Fibroblast of the conjunctiva (primary cell): ENCODE measurements at regions not wholly inside any gene's neighbourhood (a gene's known extent, or its start where the extent isn't known, plus 50 kb on each side); places are given as distances from the start of the nearest gene placed in this dataset.
A peak's percentile ranks its signal among the peaks of the same experiment; 100 is the strongest.

Source experiments
- DNase-seq: peaks from one replicate; pipeline ENCODE4 v3.0.0-alpha.2; 2010; ENCODE audit warnings: low read depth

- no peak for DNase-seq
Observed at GRCh38 chr13:80235967-80236302, 105.0 kb downstream of the SPRY2 start.

- no peak for DNase-seq
Observed at GRCh38 chr13:80235166-80235966, 105.6 kb downstream of the SPRY2 start.

DNA sequence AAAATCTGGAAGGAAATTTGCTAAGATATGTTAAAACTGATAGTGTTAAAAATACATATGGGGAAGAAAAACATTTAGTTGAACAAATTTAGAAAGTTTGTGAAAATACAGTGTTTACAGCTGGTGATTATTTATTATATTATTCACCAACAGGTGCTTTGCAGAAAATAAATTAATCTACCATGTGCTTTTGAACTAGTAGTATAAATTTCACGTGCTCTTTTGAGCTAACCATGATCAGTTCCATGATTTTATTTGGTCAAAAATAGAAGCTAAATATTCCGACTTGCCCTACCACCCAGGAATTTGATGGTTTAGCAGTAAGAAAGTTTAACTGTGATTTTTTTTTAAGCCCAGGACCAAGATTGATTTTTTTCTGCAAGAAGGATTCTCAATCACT, 113.3 kb downstream of the SPRY2 start:
- DNase-seq = no peak

DNA sequence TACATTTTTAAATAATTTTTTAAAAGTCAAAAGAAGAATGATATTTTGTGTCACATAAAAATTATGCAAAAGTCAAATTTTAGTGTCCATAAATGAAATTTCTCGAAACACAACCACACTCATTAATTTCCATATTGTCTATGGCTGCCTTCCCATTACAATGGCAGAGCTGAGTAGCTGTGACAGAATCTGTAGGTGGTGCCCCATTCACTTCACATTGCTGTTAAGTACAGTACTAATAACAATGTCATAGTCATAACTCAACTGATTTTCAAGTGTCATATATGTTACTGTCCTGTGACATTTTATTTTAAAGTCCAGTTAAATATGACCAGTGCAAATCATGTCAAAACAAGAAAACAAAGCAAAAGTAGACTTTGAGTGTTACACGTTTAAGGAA, 114.3 kb downstream of the SPRY2 start:
- DNase-seq = no peak

DNA sequence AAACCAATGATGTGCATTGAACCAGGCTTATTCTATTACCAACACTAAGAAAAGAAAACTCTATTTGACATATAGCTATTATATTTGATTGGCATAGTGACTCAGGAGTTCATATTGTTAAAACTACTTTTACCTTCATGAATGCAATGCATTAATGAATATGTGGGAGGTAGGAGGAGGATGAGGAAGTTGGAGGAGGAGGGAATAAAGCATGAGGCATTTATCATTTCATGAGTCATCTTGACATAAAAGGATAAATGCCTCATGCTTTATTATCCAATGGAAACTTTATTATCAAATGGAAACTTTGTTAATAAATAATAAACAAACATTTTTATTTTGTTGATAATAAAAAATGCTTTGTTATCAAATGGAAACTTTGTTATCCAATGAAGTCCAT, 116.5 kb downstream of the SPRY2 start:
- DNase-seq = no peak

DNA sequence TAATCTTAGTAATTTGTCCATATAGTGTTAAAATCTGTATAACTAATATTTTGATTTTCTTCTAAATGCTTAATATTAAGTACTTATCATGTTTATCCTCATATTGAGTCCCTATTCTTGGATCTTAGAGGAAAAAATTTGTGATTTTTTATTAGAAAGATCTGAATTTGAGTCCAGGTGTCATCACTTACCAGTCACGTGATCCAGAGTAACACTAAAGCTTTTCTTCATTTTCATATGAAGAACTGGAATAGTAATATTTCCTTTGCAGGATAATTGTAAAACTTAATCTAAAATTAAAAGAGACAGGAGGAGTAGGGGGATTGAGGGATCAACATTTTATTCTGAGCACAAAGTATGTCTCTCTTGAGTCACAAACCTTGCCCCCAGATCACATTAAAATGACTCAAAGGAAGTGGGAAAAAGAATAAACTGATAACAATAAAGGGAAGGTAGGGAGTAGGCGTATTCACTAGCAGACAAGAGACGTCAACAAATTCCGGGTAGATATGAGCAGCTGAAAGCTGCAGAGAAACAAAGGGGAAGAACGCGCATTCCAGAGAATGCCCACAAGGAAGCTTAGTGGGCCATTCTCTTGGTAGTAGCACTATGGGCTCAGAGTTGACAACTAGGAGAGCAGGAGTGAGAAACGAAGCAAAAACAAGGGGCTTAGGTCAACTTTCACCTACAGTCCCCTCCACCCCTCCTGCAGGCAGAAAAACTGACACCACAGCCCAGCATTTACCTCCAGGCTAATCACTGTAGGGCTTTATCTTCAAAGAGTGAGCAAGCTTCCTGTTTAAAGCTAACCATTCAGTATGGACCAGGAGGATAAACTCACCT, 123.1 kb downstream of the SPRY2 start:
- DNase-seq = no peak

DNA sequence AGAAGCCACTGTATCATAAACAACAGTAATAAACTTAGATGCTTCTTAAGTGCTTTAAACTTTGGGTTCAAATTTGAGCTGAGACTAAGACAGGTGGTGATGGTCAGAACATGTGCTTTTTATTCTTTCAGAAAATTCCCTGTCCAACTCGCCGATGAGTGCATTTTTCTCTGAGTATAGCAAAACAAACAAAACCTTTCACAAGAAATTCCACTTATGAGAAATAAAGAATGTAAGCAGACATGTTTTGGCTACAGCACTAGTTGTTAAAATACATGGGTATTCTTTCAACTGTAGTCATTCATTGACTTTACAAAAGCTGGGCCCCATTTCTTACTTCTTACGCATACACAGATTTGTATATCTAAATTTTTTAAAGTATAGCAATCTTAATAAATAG, 125.6 kb downstream of the SPRY2 start:
- DNase-seq = peak; percentile 34

DNA sequence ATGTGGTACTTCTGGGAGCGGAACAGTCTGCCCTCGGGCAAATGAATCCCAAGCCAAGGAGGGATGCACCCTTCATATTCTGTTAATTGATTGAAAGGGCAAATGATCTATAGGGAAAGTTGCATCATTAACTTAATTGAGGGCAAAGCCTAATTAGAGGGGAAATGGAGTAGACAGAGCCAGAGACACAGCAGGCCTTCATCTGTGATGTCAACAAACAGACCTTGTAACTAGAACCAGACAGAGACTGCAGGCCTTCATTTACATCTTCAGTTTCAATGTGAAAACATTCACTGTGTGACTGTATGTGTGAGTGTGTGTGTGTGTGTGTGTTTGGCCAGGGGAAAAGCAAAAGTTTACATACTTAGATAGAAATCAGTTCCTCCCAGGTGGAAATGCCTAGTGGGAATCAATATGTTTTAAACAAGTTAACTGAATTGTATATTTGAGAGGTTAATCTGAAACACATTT, 126.4 kb downstream of the SPRY2 start:
- DNase-seq = peak; percentile 28

GRCh38 chr13:80214050-80214449, 126.9 kb downstream of the SPRY2 start:
- DNase-seq = no peak

GRCh38 chr13:80213201-80213600, 127.7 kb downstream of the SPRY2 start:
- no peak for DNase-seq

GRCh38 chr13:80211566-80211965, 129.4 kb downstream of the SPRY2 start:
- no peak for DNase-seq

GRCh38 chr13:80204642-80205041, 136.3 kb downstream of the SPRY2 start:
- no peak for DNase-seq

- DNase-seq = no peak
Observed at GRCh38 chr13:80203496-80203895, 137.4 kb downstream of the SPRY2 start.

GRCh38 chr13:80201694-80202468, 139.0 kb downstream of the SPRY2 start:
- DNase-seq = no peak

DNA sequence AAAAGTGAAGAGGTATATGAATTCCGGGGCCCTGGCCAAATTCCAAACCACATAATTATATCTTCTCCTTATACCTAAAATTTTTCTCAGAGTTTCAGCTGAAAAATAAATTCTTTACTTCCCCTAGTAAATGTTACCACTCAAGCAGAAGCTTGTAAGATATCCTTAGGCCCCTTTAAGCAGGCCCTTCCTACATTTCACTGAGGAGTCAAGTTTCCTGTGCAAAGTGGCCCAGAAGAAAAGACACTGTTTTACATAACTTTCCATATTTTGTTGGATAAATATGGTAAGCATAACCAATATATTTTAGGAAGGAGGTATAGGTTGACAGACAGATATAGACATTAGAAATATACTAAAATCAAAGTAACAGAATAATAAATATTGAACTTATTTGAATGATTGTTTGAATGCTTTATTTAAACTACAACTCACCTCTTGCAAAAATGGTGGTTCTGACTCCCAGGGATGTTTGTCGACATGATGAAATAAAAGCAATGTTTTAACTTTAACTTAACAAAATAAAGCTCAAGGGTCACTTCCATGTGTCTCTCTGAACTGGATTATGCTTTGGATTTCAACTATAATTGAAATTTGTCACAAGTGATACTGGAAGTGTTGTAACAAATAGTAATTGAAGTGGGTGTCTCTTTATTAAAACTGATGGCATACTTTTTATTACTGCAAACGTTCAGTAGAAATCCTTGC, 141.2 kb downstream of the SPRY2 start:
- no peak for DNase-seq

GRCh38 chr13:80199067-80199466, 141.9 kb downstream of the SPRY2 start:
- no peak for DNase-seq

- DNase-seq = no peak
Observed at GRCh38 chr13:80196756-80197155, 144.2 kb downstream of the SPRY2 start.

DNA sequence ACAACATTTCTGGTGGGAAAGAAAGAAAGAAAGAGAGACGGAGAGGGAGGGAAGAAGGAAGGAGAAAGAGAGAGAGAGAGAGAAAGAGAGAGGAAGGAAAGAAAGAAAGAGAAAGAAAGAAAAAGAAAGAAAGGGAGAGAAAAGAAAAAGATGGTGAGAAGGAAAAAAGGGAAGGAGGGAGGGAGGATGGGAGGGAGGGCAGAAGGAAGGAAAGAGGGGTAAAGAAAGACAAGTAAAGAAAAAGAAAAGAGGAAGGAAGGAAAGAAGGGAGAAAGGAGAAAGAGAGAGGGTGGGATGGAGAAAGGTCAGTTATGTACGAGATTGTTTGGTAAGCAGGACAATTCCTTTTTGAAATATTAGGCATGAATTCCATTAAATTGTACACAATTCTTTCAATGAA, 145.3 kb downstream of the SPRY2 start:
- no peak for DNase-seq

DNA sequence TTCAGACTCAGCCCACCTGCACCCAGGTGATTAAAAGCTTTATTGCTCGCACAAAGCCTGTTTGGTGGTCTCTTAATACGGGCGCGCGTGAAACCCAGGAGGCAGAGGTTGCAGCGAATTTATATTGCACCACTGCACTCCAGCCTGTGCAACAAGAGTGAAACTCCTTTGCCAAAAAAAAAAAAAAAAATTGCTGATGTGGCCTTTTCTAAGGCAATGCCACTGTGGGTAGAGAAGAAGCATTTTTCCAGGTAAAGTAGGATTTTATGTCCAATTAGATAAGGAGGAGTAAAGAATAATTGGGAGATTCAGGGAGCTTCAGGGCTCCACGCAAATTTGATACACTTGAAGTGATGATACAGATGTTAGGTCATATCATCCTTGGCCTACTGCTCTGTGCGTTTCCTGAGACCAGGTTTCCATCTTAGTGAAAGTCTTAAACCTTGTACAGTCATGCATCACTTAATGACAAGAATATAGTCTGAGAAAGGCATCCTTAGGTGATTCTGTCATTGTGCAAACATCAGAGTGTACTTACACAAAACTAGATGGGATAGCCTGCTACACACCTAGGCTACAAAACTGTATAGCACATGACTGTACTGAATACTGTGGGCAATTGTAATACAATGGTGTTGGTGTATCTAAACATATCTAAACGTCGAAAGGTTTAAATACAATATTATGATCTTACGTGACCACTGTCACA, 150.9 kb downstream of the SPRY2 start:
- DNase-seq = no peak

DNA sequence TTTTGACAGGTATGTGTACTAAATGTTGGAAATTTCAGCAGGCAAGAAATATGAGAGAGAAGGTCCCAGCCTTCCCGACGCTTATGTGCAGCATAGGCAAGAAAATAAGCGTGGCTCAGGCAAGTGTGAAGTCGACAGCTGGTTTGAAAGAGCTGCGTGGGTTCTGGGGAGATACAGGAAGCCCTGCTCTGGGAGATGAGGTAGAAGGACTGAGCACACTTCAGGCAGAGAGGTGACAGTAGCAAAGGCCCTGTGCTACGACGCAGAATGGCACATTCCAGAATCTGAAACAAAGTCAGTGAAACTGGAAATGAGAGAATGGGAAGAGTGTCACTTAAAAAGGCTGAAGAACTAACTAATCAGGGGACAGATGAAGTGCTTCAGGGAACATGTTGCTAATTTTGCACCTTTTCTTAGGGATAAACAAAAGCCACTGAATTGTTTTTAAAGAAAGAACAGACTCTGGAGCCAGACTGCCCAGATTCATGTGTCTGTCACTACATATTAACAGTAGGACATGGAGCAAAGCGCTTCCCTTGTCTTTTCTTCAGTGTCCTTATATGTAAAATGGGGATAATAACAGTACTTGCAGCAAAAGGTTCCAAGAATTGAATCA, 160.1 kb downstream of the SPRY2 start:
- no peak for DNase-seq

DNA sequence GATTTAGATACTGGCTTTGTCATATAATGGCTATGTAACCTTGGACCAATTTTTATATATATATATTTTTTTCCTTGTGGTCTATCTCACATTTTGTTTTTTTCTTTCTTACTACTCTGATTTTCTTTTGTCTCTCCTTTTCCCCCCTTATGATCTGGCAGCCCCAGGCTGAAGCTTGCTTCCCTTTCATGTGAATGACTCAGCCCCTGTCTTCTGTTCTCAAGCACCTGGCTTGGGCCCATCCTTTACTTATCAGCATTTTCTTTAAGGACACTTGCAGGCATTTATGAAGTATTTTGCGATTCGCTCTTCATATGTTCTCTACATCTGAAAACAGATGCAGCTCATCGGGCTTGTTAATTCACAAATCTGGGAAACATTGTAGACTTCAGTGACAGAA, 163.6 kb downstream of the SPRY2 start:
- DNase-seq = no peak
